BLaER1 (cell line): ENCODE measurements at regions not wholly inside any gene's neighbourhood (a gene's known extent, or its start where the extent isn't known, plus 50 kb on each side); places are given as distances from the start of the nearest gene placed in this dataset.

Experiments used
- H3K27ac ChIP-seq: shearing (Covaris generic); formaldehyde crosslinking; 2 replicates; pipeline ENCODE4 v1.8.1; 2022
- H3K27me3 ChIP-seq: shearing (Covaris generic); formaldehyde crosslinking; 2 replicates; pipeline ENCODE4 v1.8.1; 2022
- H3K36me3 ChIP-seq: shearing (Covaris generic); formaldehyde crosslinking; 2 replicates; pipeline ENCODE4 v1.8.1; 2022
- H3K4me1 ChIP-seq: shearing (Covaris generic); formaldehyde crosslinking; 2 replicates; pipeline ENCODE4 v1.8.1; 2022
- H3K4me2 ChIP-seq: shearing (Covaris generic); formaldehyde crosslinking; 2 replicates; pipeline ENCODE4 v1.8.1; 2022
- H3K4me3 ChIP-seq: shearing (Covaris generic); formaldehyde crosslinking; 2 replicates; pipeline ENCODE4 v1.8.1; 2022
- H3K9ac ChIP-seq: shearing (Covaris generic); formaldehyde crosslinking; 2 replicates; pipeline ENCODE4 v1.8.1; 2022
- H3K9me3 ChIP-seq: shearing (Covaris generic); formaldehyde crosslinking; 2 replicates; pipeline ENCODE4 v1.8.1; 2022
- H4K20me1 ChIP-seq: shearing (Covaris generic); formaldehyde crosslinking; 2 replicates; pipeline ENCODE4 v1.8.1; 2022
- Cebpa-rat ChIP-seq: shearing (Covaris generic); IDR thresholded peaks from 2 replicates; pipeline ENCODE4 v1.8.1; 2022

DNA sequence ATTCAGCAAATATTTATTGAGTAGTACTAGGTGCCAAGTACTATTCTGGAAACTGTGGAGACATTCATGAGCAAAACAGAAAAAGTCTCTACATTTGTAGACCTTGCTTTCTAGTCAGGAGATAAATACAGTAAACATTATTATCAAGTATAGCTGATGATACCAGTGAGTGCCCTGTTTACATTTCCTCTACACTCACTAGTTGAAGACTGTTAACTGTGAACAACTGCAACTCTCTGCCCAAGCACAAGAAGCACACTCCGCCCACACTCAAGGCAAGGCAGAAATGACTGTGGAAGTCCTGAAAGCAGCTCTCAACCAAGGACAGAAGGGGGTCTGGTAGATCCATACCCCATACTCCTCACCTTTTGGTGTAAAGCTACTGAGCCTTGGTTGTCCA, 837.0 kb downstream of the DIAPH3 start:
- no peaks in the 10 kb centered on the region for H3K36me3 ChIP-seq
- no peaks in the 10 kb centered on the region for H3K9me3 ChIP-seq
- TF ChIP-seq Cebpa-rat = no peak
- H3K27me3 ChIP-seq = no peaks in the 10 kb centered on the region
- H3K4me1 ChIP-seq = no peaks in the 10 kb centered on the region
- H3K4me2 ChIP-seq = no peak overlapping the region
- no peak overlapping the region for H3K27ac ChIP-seq
- no peaks in the 10 kb centered on the region for H4K20me1 ChIP-seq
- no peak overlapping the region for H3K9ac ChIP-seq
- no peak overlapping the region for H3K4me3 ChIP-seq

DNA sequence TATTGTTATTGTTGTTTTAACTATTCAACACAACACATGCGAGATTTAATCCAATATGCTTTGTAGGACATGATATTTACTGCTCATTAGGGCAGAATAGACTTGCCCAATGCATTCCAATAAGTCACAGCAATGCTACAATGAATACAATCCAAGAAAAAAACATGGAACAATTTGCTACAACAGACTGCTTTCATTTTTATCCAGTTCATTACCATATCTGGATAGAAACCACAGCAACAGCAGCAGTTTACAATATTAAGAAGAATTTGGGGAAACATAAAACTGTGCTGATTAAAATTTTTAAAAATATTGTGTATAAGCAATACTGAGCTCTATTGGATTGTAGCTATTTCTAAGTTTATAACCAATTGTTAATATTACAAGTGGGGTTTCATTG, 833.0 kb downstream of the DIAPH3 start:
- no peak overlapping the region for H3K4me3 ChIP-seq
- H3K4me1 ChIP-seq = peaks cover 11% of the 10 kb centered on the region
- H3K27ac ChIP-seq = no peak overlapping the region
- no peaks in the 10 kb centered on the region for H3K36me3 ChIP-seq
- no peak overlapping the region for H3K9ac ChIP-seq
- no peaks in the 10 kb centered on the region for H3K27me3 ChIP-seq
- H4K20me1 ChIP-seq = no peaks in the 10 kb centered on the region
- H3K9me3 ChIP-seq = no peaks in the 10 kb centered on the region
- H3K4me2 ChIP-seq = no peak overlapping the region
- no peak for TF ChIP-seq Cebpa-rat

DNA sequence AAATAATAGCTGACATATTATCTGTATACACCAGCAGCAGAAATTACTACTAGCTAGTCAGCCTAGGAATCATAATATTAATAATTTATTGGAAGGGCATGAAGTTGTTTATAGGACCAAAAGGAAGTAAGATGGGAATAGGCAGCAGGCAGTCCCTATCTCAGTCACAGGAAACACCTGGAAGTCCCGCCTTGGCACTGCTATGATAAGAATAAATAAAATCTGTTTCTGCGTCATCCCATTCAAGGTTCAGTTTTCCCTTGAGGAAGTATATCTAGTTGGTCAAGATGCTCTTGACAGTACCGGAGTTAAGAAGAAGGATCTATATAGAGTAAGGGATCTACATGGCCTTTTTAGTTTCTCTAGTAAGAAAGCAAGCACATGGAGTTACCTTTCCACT, 830.8 kb downstream of the DIAPH3 start:
- H3K9ac ChIP-seq = no peak overlapping the region
- no peaks in the 10 kb centered on the region for H4K20me1 ChIP-seq
- H3K27me3 ChIP-seq = no peaks in the 10 kb centered on the region
- H3K4me3 ChIP-seq = no peak overlapping the region
- H3K4me1 ChIP-seq = peaks cover 30% of the 10 kb centered on the region
- peak overlapping the region; percentile 61 for H3K4me2 ChIP-seq
- no peak overlapping the region for H3K27ac ChIP-seq
- no peak for TF ChIP-seq Cebpa-rat
- no peaks in the 10 kb centered on the region for H3K9me3 ChIP-seq
- no peaks in the 10 kb centered on the region for H3K36me3 ChIP-seq

DNA sequence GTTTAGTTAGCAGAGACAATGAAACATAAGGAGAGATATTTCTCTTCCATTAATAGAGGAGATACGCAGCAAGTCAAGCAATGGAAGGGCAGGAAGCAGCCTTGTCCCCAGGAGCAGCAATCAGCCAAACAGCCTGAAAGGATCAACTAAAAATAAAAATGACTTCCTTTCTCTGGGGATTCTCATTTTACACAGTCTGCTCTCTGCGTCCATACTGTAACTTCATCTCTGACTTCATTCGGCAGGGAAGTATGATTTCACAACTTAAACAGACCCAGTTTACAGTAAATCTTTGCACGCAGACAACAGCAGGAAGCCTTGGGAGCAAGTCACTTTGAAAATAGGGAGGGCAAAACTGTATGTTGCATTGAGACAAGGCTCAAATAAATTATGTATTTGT, 826.7 kb downstream of the DIAPH3 start:
- H3K9ac ChIP-seq = peak overlapping the region; percentile 8; the same call in 1 of the 2 replicates
- H3K36me3 ChIP-seq = no peaks in the 10 kb centered on the region
- peak overlapping the region; percentile 45 for H3K27ac ChIP-seq
- no peak overlapping the region for H3K4me3 ChIP-seq
- no peaks in the 10 kb centered on the region for H4K20me1 ChIP-seq
- no peaks in the 10 kb centered on the region for H3K27me3 ChIP-seq
- no peak for TF ChIP-seq Cebpa-rat
- H3K4me2 ChIP-seq = peak overlapping the region; percentile 63
- peaks cover 35% of the 10 kb centered on the region for H3K4me1 ChIP-seq
- H3K9me3 ChIP-seq = no peaks in the 10 kb centered on the region

DNA sequence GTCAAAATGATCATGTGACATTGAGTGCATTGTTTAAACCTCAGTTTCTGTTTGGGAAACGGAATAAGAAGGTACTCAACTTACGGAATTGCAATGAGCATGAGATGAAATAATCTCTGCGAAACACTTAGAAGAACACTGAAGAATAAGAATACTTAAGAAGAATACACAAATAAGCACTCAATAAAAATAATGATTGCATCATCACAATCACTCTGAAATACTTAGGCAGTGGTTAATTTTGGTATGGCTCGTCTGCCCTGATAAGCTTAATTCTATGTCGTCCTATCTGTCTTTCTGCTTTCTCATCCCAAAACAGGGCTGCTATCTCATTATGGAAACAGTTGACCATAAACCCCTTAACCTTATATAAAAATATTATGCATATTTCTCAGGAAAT, 823.6 kb downstream of the DIAPH3 start:
- Histone ChIP-seq H4K20me1 (no peaks in the 10 kb centered on the region), H3K36me3 (no peaks in the 10 kb centered on the region), H3K9ac (no peak overlapping the region), H3K27me3 (no peaks in the 10 kb centered on the region), H3K4me1 (peaks cover 38% of the 10 kb centered on the region), H3K27ac (no peak overlapping the region), H3K4me3 (no peak overlapping the region), H3K9me3 (no peaks in the 10 kb centered on the region), H3K4me2 (no peak overlapping the region)
- peak; percentile 22; the same call in 1 of the 2 replicates for TF ChIP-seq Cebpa-rat

DNA sequence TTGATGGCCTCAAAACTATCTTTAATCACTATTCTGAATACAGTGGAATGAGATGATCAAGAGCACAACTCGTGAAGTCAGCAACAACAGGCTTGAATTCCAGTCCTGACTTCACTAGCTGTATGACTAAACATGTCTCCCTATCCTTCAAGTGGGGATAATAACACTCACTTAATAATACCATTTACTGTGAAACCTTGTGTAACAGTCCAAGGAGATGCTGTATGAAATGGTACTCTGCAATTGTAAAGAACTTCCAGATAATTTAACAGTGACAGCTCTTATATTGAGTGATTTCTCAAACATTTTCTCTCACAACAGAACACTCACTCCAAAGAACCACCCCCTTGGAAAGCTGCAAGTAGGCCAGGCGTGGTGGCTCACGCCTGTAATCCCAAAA, 823.1 kb downstream of the DIAPH3 start:
- H3K27me3 ChIP-seq = no peaks in the 10 kb centered on the region
- TF ChIP-seq Cebpa-rat = no peak

DNA sequence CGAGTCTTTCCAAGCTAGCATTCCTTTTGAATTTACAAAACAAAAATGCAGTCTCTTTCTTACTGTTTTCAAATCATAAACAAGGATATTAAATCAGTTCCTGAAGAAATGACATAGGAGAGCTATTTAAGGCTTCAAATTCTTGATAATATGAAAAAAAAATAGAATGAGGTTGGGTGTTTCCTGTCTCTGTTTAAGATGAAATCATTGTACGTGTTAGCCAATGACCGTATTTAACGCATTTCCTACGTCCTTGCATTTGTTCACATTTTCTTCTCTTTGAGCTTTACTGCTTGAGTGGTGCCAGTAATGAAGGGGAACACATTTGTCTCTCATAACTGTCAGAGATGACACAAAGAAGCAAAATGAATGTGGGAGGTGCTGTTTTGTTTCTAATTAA, 821.3 kb downstream of the DIAPH3 start:
- Histone ChIP-seq H3K9me3 (no peaks in the 10 kb centered on the region), H3K27ac (no peak overlapping the region), H3K4me1 (peaks cover 25% of the 10 kb centered on the region), H3K27me3 (no peaks in the 10 kb centered on the region), H3K4me2 (no peak overlapping the region), H3K4me3 (no peak overlapping the region), H3K36me3 (no peaks in the 10 kb centered on the region), H3K9ac (no peak overlapping the region), H4K20me1 (no peaks in the 10 kb centered on the region)
- TF ChIP-seq Cebpa-rat = no peak

More for the DNA sequence above, 823.1 kb downstream of the DIAPH3 start:
- Histone ChIP-seq H3K9me3 (no peaks in the 10 kb centered on the region), H3K36me3 (no peaks in the 10 kb centered on the region), H4K20me1 (no peaks in the 10 kb centered on the region), H3K4me3 (no peak overlapping the region), H3K27ac (no peak overlapping the region), H3K4me1 (peaks cover 38% of the 10 kb centered on the region), H3K9ac (no peak overlapping the region), H3K4me2 (no peak overlapping the region)

DNA sequence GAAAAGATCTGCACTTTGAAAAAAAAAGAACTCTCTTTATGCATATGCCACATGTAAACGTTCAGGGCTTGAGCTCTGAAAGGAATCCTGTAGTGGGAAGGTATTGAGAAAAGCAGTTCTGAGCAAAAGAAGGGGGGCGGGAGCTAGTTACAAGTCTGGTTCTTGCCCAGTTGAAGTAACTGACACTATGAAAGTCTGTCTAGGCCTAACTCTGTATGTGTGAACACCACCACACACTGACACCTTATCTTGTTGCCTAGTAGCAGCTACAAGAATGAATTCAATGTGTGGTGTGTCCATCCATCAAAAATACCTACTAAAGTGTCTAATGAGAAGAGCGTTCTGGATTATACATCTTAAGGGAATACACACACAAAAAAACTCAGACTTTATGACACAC, 820.6 kb downstream of the DIAPH3 start:
- Histone ChIP-seq H3K9ac (no peak overlapping the region), H3K36me3 (no peaks in the 10 kb centered on the region), H3K4me1 (peaks cover 17% of the 10 kb centered on the region), H3K4me3 (no peak overlapping the region), H4K20me1 (no peaks in the 10 kb centered on the region), H3K4me2 (no peak overlapping the region), H3K9me3 (no peaks in the 10 kb centered on the region), H3K27me3 (no peaks in the 10 kb centered on the region), H3K27ac (no peak overlapping the region)
- no peak for TF ChIP-seq Cebpa-rat

DNA sequence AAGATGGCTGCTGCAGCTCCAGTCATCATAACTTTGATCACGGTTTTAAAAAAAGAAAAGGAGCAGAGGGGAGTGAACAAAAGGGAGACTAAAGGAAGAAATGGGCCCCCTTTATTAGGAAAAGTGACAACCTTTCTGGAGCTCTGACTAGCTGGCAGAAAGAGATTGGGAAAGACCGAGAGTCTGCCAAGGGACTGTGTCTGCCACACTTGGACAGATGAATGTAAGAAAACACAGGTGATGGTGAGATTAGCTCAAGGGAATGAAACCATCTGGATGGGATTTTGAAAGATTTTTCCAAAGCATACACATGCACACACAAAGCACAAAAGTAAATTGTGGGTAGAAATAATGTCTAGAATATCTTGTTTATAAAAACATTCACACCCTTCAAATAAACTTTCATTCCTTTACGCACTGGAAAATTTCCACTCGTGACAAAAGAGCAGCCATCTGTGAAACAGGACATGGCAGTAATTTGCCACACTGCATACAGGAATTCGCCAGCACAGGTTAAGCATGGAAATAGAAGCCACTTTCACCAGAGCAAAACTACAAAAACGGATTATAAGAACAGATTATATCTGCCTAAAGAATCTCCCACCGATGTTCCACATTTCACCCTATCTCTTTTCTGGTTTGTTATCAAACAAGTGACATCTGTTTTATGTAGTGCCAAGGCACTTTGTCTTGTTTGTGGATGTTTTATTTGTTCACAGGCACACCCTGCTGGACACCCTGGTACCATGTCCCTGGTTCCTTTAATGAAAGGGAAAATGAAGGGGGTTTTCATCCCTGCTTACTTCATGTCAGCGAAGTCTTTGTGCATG, 819.5 kb downstream of the DIAPH3 start:
- Histone ChIP-seq H3K4me1 (peaks cover 17% of the 10 kb centered on the region), H3K27me3 (no peaks in the 10 kb centered on the region), H3K36me3 (no peaks in the 10 kb centered on the region), H3K27ac (no peak overlapping the region), H4K20me1 (no peaks in the 10 kb centered on the region), H3K4me3 (no peak overlapping the region), H3K9ac (no peak overlapping the region), H3K9me3 (no peaks in the 10 kb centered on the region), H3K4me2 (no peak overlapping the region)
- TF ChIP-seq Cebpa-rat = no peak

DNA sequence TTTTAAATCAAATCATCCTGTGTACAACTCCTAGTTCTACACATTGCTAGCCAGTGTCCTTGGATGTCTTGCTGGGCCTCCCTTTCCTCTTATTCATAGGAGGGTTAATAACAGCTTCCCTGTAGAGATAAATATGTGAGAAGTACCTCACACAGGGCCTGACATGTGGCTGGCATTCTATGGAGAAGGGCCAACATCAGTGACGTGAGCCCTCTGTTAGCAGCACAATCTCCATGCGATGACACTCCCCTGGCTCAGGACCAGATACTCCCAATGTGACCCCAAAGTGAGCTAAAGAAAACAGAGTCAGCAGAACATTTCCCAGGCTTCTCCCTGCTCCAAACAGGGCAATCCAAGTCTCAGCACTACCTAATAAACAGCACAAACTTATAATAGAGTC, 818.4 kb downstream of the DIAPH3 start:
- H3K4me1 ChIP-seq = peaks cover 17% of the 10 kb centered on the region
- TF ChIP-seq Cebpa-rat = no peak
- no peaks in the 10 kb centered on the region for H3K36me3 ChIP-seq
- no peaks in the 10 kb centered on the region for H3K9me3 ChIP-seq
- H3K27me3 ChIP-seq = no peaks in the 10 kb centered on the region
- H4K20me1 ChIP-seq = no peaks in the 10 kb centered on the region
- H3K4me3 ChIP-seq = no peak overlapping the region
- no peak overlapping the region for H3K9ac ChIP-seq
- no peak overlapping the region for H3K4me2 ChIP-seq
- H3K27ac ChIP-seq = no peak overlapping the region
